Activated CD4-positive, alpha-beta T cell treated with anti-CD3 and anti-CD28 coated beads, Interleukin-2, amount 10 ng/mL, durations not matched to agents 7 days and 5 days (primary cell): ENCODE measurements at regions not wholly inside any gene's neighbourhood (a gene's known extent, or its start where the extent isn't known, plus 50 kb on each side); places are given as distances from the start of the nearest gene placed in this dataset.

Experiments used
- CTCF ChIA-PET: fragments of 350-600 bp; sonication (Branson Sonifier 250); formaldehyde crosslinking; loops from one replicate; lab custom pipeline; 2021; ENCODE audit warnings: antibody characterized with exemption; lab: Charles Lee
- POLR2A ChIA-PET: fragments of 350-600 bp; sonication (Branson Sonifier 250); formaldehyde crosslinking; loops from one replicate; lab custom pipeline; 2021; ENCODE audit warnings: antibody characterized with exemption; lab: Charles Lee
- DNase-seq: peaks from one replicate; pipeline ENCODE4 v3.0.0-alpha.2; 2020
- H3K27ac Mint-ChIP-seq: one replicate; pipeline ENCODE4 v1.8.0; 2021; ENCODE audit warnings: mild to moderate bottlenecking, moderate library complexity, mixed read lengths
- H3K27me3 Mint-ChIP-seq: one replicate; pipeline ENCODE4 v1.8.0; 2021; ENCODE audit warnings: mixed read lengths
- H3K36me3 Mint-ChIP-seq: one replicate; pipeline ENCODE4 v1.8.0; 2021; ENCODE audit warnings: low read depth, mixed read lengths
- H3K4me1 Mint-ChIP-seq: one replicate; pipeline ENCODE4 v1.8.0; 2021; ENCODE audit warnings: mixed read lengths
- H3K4me3 Mint-ChIP-seq: one replicate; pipeline ENCODE4 v1.8.0; 2021; ENCODE audit warnings: mild to moderate bottlenecking, moderate library complexity, mixed read lengths
- H3K9me3 Mint-ChIP-seq: one replicate; pipeline ENCODE4 v1.8.0; 2021; ENCODE audit warnings: mixed read lengths

DNA sequence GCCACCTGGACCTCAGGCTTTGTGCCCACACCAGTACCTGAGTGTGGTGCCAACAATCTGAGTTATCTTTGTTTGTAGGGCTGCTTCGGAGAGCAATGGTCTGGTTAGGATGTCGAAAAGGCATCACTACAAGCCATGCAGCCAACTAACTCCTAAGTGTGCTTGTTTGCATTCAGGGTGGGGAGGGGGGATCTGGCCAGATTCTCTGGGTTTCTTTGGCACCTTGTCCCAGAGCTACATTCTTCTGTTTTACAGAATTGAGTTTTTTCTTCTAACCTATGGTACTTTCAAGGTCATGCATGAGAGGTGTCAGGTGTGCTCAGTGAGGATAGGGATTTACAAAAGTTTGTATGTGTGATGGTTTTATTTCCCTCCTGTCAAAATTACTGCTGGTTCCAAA is 391.4 kb upstream of the RARB start:
- Mint-ChIP-seq H3K27me3 (no peaks in the 10 kb centered on the region), H3K36me3 (no peaks in the 10 kb centered on the region), H3K4me1 (no peaks in the 10 kb centered on the region), H3K27ac (no peak overlapping the region), H3K4me3 (no peak overlapping the region), H3K9me3 (no peaks in the 10 kb centered on the region)
- DNase-seq, result no peak
- CTCF ChIA-PET, result interaction anchor here (0.6 to 1.2 kb wide), 3 partner anchors 13 to 421 kb away, joined by 3 read pairs; no protein-coding TSS in a partner anchor
- POLR2A ChIA-PET, result no interaction called here

- H3K27me3 Mint-ChIP-seq, result no peaks in the 10 kb centered on the region
- ChIA-PET CTCF (interaction anchor here (0.6 to 1.2 kb wide), 3 partner anchors 13 to 421 kb away, joined by 3 read pairs; no protein-coding TSS in a partner anchor), POLR2A (no interaction called here)
- no peak overlapping the region for H3K4me3 Mint-ChIP-seq
- no peaks in the 10 kb centered on the region for H3K9me3 Mint-ChIP-seq
- H3K36me3 Mint-ChIP-seq, result no peaks in the 10 kb centered on the region
- H3K27ac Mint-ChIP-seq, result no peak overlapping the region
- H3K4me1 Mint-ChIP-seq, result no peaks in the 10 kb centered on the region
- DNase-seq, result no peak
These were observed 391.0 kb upstream of the RARB start for GRCh38 chr3:25037049-25037547.

DNA sequence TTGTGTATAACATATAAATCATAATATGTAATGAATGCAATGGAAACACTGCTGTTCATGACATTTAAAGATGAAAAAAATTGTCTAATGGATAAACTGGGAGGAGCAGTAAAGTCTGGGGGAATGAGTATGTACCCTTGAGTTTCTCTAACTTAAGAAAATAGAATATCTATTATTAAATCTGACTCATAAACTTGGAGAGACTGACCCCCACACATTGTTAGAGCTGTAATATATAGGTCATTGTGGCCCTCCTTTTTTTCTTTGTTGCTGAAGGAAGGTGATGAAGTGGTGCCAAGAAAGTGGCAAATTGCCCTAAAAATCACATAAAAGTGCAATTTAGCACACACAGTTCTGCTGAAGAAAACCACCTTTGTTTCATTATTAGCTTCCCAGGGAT is 389.8 kb upstream of the RARB start:
- ChIA-PET CTCF (no interaction called here), POLR2A (no interaction called here)
- no peak overlapping the region for H3K27ac Mint-ChIP-seq
- no peaks in the 10 kb centered on the region for H3K9me3 Mint-ChIP-seq
- no peak overlapping the region for H3K4me3 Mint-ChIP-seq
- H3K4me1 Mint-ChIP-seq, result no peaks in the 10 kb centered on the region
- no peak for DNase-seq
- H3K36me3 Mint-ChIP-seq, result no peaks in the 10 kb centered on the region
- H3K27me3 Mint-ChIP-seq, result no peaks in the 10 kb centered on the region

- Mint-ChIP-seq H3K4me3 (no peak overlapping the region), H3K4me1 (no peaks in the 10 kb centered on the region), H3K36me3 (no peaks in the 10 kb centered on the region), H3K27me3 (no peaks in the 10 kb centered on the region), H3K9me3 (no peaks in the 10 kb centered on the region), H3K27ac (no peak overlapping the region)
- ChIA-PET POLR2A (no interaction called here), CTCF (no interaction called here)
- DNase-seq, result no peak
These were observed 389.1 kb upstream of the RARB start for GRCh38 chr3:25038922-25039321.

DNA sequence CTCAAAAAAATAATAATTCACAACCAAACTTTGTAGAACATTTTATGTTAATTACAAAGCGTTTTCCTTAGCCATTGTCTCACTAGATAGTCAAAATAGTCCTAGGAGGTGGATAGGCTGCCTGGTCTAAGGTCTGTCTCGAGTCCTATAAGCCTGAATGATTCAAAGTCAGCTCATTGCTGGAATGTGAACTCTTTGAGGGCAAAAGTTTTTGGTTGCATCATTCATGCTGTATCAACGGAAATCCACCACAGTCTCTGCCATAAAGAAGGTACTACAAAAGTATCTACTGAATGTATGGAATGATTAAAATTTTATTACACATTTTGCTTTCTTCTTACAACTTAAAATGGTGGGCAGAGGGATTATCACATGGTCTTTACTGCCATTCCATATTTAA is 387.3 kb upstream of the RARB start:
- Mint-ChIP-seq H3K9me3 (no peaks in the 10 kb centered on the region), H3K4me3 (no peak overlapping the region), H3K27me3 (no peaks in the 10 kb centered on the region), H3K36me3 (no peaks in the 10 kb centered on the region), H3K27ac (no peak overlapping the region), H3K4me1 (no peaks in the 10 kb centered on the region)
- ChIA-PET CTCF (no interaction called here), POLR2A (no interaction called here)
- no peak for DNase-seq

DNA sequence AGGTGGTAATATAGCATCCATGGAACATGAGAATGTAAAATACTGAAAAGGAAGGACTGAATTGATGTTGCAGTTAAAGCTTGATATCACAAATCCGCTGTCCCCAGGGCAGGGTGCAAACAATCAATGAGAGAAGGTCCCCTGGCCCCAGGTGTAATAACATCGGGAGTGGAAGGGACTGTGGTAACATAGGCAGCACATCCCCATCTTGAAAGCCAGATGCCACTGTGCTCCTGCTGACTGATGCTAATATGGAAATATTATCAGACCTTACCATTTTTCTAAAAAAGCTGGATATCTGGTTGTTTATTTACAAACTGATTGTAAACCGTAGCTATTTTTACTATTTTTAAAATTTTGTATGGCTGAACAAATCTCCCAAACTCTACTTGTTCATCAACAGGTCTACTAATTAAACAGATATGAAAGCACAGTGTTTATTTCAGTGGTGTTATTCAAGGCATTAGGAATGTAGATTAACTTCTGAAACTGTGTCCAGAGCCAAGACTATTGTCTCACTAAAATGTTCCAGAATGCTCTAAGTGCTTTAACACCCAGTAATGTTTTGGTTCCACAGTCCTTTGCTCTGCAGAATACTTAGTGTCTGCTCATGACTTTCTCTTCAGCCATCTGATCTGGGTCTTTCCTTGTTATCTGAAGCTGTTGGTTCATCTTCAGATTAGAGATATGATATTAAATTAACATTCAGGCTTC is 386.0 kb upstream of the RARB start:
- DNase-seq, result no peak
- POLR2A ChIA-PET, result no interaction called here
- H3K4me1 Mint-ChIP-seq, result no peaks in the 10 kb centered on the region
- H3K27me3 Mint-ChIP-seq, result no peaks in the 10 kb centered on the region
- CTCF ChIA-PET, result interaction anchor here (1.0 kb wide), 1 partner anchor 8 kb away, joined by 3 read pairs; no protein-coding TSS in a partner anchor
- no peaks in the 10 kb centered on the region for H3K9me3 Mint-ChIP-seq
- H3K36me3 Mint-ChIP-seq, result no peaks in the 10 kb centered on the region
- no peak overlapping the region for H3K4me3 Mint-ChIP-seq
- no peak overlapping the region for H3K27ac Mint-ChIP-seq

DNA sequence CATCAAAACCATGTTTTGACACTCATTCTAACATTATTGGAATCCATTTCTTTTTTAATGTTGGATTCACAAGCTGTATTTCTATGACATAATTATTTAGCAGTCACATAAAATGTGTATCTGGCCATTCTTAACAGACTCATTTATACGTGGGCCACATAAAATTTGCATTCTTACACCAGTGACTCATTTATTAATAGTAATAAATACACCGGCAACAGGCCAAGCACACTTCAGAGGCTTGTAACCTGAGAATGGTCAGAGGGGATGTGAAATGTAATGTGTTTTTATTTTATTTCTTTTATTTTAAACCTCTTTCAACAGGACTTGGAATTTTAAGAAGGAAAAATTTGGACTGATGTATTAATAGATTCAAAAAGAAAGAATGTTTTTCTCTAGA is 384.9 kb upstream of the RARB start:
- H3K4me1 Mint-ChIP-seq, result no peaks in the 10 kb centered on the region
- H3K36me3 Mint-ChIP-seq, result no peaks in the 10 kb centered on the region
- ChIA-PET POLR2A (no interaction called here), CTCF (no interaction called here)
- no peak overlapping the region for H3K27ac Mint-ChIP-seq
- H3K4me3 Mint-ChIP-seq, result no peak overlapping the region
- DNase-seq, result no peak
- H3K9me3 Mint-ChIP-seq, result no peaks in the 10 kb centered on the region
- no peaks in the 10 kb centered on the region for H3K27me3 Mint-ChIP-seq

- Mint-ChIP-seq H3K27ac (no peak overlapping the region), H3K4me1 (no peaks in the 10 kb centered on the region), H3K36me3 (no peaks in the 10 kb centered on the region), H3K4me3 (no peak overlapping the region), H3K9me3 (no peaks in the 10 kb centered on the region), H3K27me3 (no peaks in the 10 kb centered on the region)
- no peak for DNase-seq
- ChIA-PET POLR2A (no interaction called here), CTCF (no interaction called here)
These were observed 384.3 kb upstream of the RARB start for GRCh38 chr3:25043749-25044148.

GRCh38 chr3:25044762-25045710 is 383.0 kb upstream of the RARB start:
- H3K27ac Mint-ChIP-seq, result no peak overlapping the region
- DNase-seq, result no peak
- ChIA-PET CTCF (no interaction called here), POLR2A (no interaction called here)
- no peaks in the 10 kb centered on the region for H3K36me3 Mint-ChIP-seq
- no peaks in the 10 kb centered on the region for H3K4me1 Mint-ChIP-seq
- no peak overlapping the region for H3K4me3 Mint-ChIP-seq
- H3K27me3 Mint-ChIP-seq, result no peaks in the 10 kb centered on the region
- H3K9me3 Mint-ChIP-seq, result peaks cover 3% of the 10 kb centered on the region

DNA sequence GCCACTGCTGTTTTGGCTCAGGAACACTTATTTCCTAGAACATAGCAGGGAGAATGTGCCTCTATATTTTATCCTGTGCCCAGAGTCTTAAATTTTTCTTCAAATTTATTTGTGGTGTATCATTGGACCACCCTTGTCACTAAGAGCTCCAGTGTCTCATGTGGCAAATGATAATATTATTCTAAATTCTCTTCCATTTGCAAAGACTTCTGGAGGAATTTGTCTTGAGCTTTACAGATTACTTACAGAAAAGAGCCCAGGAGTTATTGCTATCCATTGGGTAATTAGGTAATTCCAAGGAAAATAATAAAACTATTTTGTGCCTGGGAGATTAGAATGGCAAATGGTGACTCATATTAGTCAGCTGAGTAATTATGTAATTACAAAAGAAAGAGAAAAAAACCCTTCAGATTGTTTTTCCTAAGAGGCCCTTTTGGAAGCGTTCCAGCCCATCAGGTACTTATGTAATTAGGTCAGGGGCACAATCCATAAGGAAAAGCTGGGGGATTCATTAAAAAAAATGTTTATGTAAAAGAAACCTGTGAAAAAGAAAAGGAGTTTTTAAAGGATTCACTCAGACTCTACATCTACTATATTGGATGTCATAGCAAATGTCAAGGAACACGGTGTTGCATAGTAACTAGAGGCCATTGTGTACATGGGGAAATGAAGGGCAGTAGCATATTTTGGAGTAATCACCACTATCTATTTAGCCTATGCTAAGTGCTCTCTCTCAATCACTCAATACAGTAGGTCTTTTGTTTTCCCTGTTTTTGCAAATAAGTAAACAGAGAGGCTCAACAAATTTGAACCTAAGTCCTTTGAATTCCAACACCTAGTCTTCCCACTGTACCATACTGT is 380.9 kb upstream of the RARB start:
- Mint-ChIP-seq H3K4me1 (no peaks in the 10 kb centered on the region), H3K27ac (no peak overlapping the region), H3K9me3 (peaks cover 3% of the 10 kb centered on the region), H3K4me3 (no peak overlapping the region), H3K27me3 (no peaks in the 10 kb centered on the region), H3K36me3 (no peaks in the 10 kb centered on the region)
- CTCF ChIA-PET, result interaction anchor here (1.2 kb wide), 1 partner anchor 14 kb away, joined by 3 read pairs; no protein-coding TSS in a partner anchor
- POLR2A ChIA-PET, result no interaction called here
- DNase-seq, result no peak

- H3K27ac Mint-ChIP-seq, result no peak overlapping the region
- CTCF ChIA-PET, result no interaction called here
These were observed 378.8 kb upstream of the RARB start for GRCh38 chr3:25049304-25049703.

DNA sequence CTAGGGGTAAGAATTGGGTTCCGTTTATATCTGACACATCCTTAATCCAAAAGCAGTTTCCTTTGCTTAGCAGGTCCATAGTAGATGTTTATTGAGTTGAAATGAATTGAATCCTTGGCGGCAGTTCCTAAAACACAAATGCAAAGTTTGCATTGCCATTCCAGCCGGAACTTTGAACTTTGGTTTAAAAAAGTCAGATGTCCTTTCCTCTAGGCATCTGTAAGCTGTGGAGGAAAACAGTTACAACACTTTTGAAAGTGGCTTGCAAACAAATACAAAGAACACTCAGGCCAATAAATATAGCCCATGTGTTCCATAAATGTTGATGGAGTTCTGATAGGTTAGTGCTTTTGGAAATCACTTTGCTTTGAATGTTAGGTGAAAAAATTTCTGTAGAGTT is 374.7 kb upstream of the RARB start:
- DNase-seq, result no peak
- ChIA-PET CTCF (no interaction called here), POLR2A (no interaction called here)
- H3K9me3 Mint-ChIP-seq, result peaks cover 3% of the 10 kb centered on the region
- H3K27me3 Mint-ChIP-seq, result no peaks in the 10 kb centered on the region
- H3K27ac Mint-ChIP-seq, result no peak overlapping the region
- H3K36me3 Mint-ChIP-seq, result no peaks in the 10 kb centered on the region
- no peak overlapping the region for H3K4me3 Mint-ChIP-seq
- H3K4me1 Mint-ChIP-seq, result no peaks in the 10 kb centered on the region

More at GRCh38 chr3:25049304-25049703, 378.8 kb upstream of the RARB start:
- Mint-ChIP-seq H3K36me3 (no peaks in the 10 kb centered on the region), H3K4me3 (no peak overlapping the region), H3K27me3 (no peaks in the 10 kb centered on the region), H3K4me1 (no peaks in the 10 kb centered on the region), H3K9me3 (peaks cover 3% of the 10 kb centered on the region)
- POLR2A ChIA-PET, result no interaction called here
- no peak for DNase-seq
